Heart left ventricle (tissue), 16 donors: ENCODE measurements at regions not wholly inside any gene's neighbourhood (a gene's known extent, or its start where the extent isn't known, plus 50 kb on each side); places are given as distances from the start of the nearest gene placed in this dataset.
A peak's percentile ranks its signal among the peaks of the same experiment; 100 is the strongest.

Experiments
- ATAC-seq, 4 donors: fragments of 200-7000 bp; cut with Tn5 transposase; one replicate each; pipeline ENCODE4 v1.9.1; 2020 to 2022; ENCODE audit warnings: moderate library complexity in 4 of 4, mild to moderate bottlenecking in 3 of 4, moderate number of reproducible peaks in 1 of 4
- DNase-seq, 5 donors: peaks; one replicate each; pipeline ENCODE4 v3.0.0-alpha.2; 2020
- H3K27ac ChIP-seq, 12 donors: fragments of 200-600 bp; sonication (generic) in 4 of 12; one replicate each; pipeline versions ENCODE4 v1.5.0 to v1.8.0; 2016 to 2022; ENCODE audit warnings: mild to moderate bottlenecking in 2 of 12
- H3K27me3 ChIP-seq, 9 donors: fragments of 200-600 bp; sonication (generic) in 2 of 9; one replicate each; pipeline versions ENCODE4 v1.5.1 to v1.8.0; 2016 to 2022; ENCODE audit warnings: mild to moderate bottlenecking in 3 of 9
- H3K36me3 ChIP-seq, 9 donors: fragments of 200-600 bp; sonication (generic) in 2 of 9; one replicate each; pipeline versions ENCODE4 v1.5.0 to v1.8.0; 2018 to 2022; ENCODE audit warnings: mild to moderate bottlenecking in 2 of 9
- H3K4me1 ChIP-seq, 12 donors: fragments of 200-600 bp; sonication (generic) in 4 of 12; one replicate each; pipeline versions ENCODE4 v1.5.0 to v1.8.0; 2016 to 2022; ENCODE audit warnings: mild to moderate bottlenecking in 3 of 12
- H3K4me3 ChIP-seq, 12 donors: fragments of 200-600 bp; sonication (generic) in 4 of 12; one replicate each; pipeline versions ENCODE4 v1.5.0 to v1.8.0; 2017 to 2022; ENCODE audit warnings: mild to moderate bottlenecking in 9 of 12, moderate library complexity in 4 of 12
- H3K9me3 ChIP-seq, 12 donors: fragments of 200-600 bp; sonication (generic) in 4 of 12; one replicate each; pipeline versions ENCODE4 v1.5.0 to v1.8.0; 2016 to 2022; ENCODE audit warnings: mild to moderate bottlenecking in 1 of 12
- POLR2A ChIP-seq, 2 donors: fragments of 450-650 bp; IDR thresholded peaks; one replicate each; pipeline ENCODE4 v1.6.1; 2017; ENCODE audit warnings: antibody characterized with exemption in 2 of 2, mild to moderate bottlenecking in 2 of 2, moderate library complexity in 2 of 2
- WGBS, 4 donors: extraction: QIAGEN DNeasy Blood & Tissue Kit in 2 of 4; methylation state at CpG; one replicate each; pipeline versions ENCODE4 v1.1.5 to v1.1.7; 2013 to 2018; 5-methylcytosine and 5-hydroxymethylcytosine counted together
- intact Hi-C, 10 donors: fragments of 100-400 bp; cut with DNase I; formaldehyde crosslinking; loops; one replicate each; pipeline versions ENCODE4 v1.11.1 to v1.14.2; 2022
- TF ChIP-seq, protein P1 (sequence below), 12 donors: fragments of 200-600 bp; sonication (generic) in 4 of 12; IDR thresholded peaks; one replicate each; pipeline versions ENCODE4 v1.5.0 to v1.8.0; 2018 to 2022; ENCODE audit warnings: antibody characterized with exemption in 12 of 12, mild to moderate bottlenecking in 5 of 12
- donor health status: ischemic (EF 13 %, LVEDD 7.1; RV severe dilation, severe dysfunction).
- donor health status: healthy with polysubstance abuse.
- donor health status: DM: no; HTN: yes; CAD: no.
- donor health status: DM: no; HTN: no; CAD: no.
- donor health status: ischemic (EF 25% LVEDD 6.9; RV normal size, moderate dysfunction).
- donor health status: ischemic (EF 25% LVEDD 5.7; RV mildly dilated, moderate dysfunction).
- donor health status: healthy.
- donor health status: DM: yes; HTN: yes; CAD: no.
- donor health status: ischemic (EF 35%, LVEDD 5.7; RV mildly dilated, moderate dysfunction).
- donor health status: nonischemic (EF 11% LVEDD 7.7; RV severe dilation, severe dysfunction).
- donor health status: DM: yes; HTN: yes; CAD: no.
- donor health status: PGD.
- donor health status: ischemic (EF 29% LVEDD 5.4; RV normal size, mild dysfunction).
- donor health status: nonischemic (EF 23%, LVEDD 6.1; RV moderate dilation, normal function).

GRCh38 chr21:27703791-27704190 is 736.9 kb upstream of the ADAMTS5 start:
- ATAC-seq (no peak), DNase-seq (no peak)
- Histone ChIP-seq H3K36me3 (no peaks in the 10 kb centered on the region), H3K27me3 (no peaks in the 10 kb centered on the region), H3K4me3 (no peak overlapping the region), H3K4me1 (peaks cover 0 to 8% (median 0%) of the 10 kb centered on the region in 12 donors), H3K27ac (peak overlapping the region in 1 of 12 donors; percentile 53), H3K9me3 (peaks cover 0 to 16% (median 5%) of the 10 kb centered on the region in 12 donors)
- WGBS, 4 donors: 78 to 86% (median 83%) methylated on average over 4 of the region's 4 CpGs
- TF ChIP-seq POLR2A (IDR thresholded peaks at IDR 0.05): no peak
- TF ChIP-seq, protein P1, sequence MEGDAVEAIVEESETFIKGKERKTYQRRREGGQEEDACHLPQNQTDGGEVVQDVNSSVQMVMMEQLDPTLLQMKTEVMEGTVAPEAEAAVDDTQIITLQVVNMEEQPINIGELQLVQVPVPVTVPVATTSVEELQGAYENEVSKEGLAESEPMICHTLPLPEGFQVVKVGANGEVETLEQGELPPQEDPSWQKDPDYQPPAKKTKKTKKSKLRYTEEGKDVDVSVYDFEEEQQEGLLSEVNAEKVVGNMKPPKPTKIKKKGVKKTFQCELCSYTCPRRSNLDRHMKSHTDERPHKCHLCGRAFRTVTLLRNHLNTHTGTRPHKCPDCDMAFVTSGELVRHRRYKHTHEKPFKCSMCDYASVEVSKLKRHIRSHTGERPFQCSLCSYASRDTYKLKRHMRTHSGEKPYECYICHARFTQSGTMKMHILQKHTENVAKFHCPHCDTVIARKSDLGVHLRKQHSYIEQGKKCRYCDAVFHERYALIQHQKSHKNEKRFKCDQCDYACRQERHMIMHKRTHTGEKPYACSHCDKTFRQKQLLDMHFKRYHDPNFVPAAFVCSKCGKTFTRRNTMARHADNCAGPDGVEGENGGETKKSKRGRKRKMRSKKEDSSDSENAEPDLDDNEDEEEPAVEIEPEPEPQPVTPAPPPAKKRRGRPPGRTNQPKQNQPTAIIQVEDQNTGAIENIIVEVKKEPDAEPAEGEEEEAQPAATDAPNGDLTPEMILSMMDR (IDR thresholded peaks at IDR 0.05): no peak
- intact Hi-C loops: loop anchor here (5.0 to 10.0 kb wide), 17 partner anchors 94 to 1234 kb away; no protein-coding TSS in a partner anchor

GRCh38 chr21:27700974-27701614 is 734.2 kb upstream of the ADAMTS5 start:
- H3K36me3 ChIP-seq: no peaks in the 10 kb centered on the region
- intact Hi-C loops: loop anchor here (1.0 to 10.0 kb wide), 23 partner anchors 96 to 1236 kb away; no protein-coding TSS in a partner anchor
- DNase-seq (peak; percentile 82 to 88 (median 82)), ATAC-seq (peak; percentile 61 to 92 (median 88))
- no peak overlapping the region for H3K27ac ChIP-seq
- TF ChIP-seq, protein P1 (IDR thresholded peaks at IDR 0.05): peak; percentile 72 to 97 (median 92)
- TF ChIP-seq POLR2A (IDR thresholded peaks at IDR 0.05): no peak
- H3K4me3 ChIP-seq: no peak overlapping the region
- 7 to 8% (median 7%) methylated on average over 14 of the region's 14 CpGs for WGBS, 4 donors
- no peaks in the 10 kb centered on the region for H3K9me3 ChIP-seq
- no peaks in the 10 kb centered on the region for H3K27me3 ChIP-seq
- H3K4me1 ChIP-seq: peaks cover 0 to 8% (median 0%) of the 10 kb centered on the region in 12 donors

DNA sequence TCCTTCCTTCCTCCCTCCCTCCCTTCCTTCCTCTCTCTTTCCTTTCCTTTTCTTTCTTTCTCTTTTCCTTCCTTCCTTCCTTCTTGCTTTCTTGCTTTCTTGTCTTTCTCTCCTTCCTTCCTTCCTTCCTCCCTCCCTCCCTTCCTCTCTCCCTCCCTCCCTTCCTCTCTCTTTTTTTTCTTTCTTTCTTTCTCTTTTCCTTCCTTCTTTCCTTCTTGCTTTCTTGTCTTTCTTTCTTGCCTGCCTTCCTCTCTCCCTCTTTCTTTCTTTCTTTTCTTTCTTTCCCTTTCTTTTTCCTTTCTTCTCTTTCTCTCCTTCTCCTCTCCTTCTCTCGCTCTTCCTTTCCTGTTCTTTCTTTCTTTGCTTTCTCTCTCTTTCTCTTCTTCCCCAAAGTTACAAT is 728.4 kb upstream of the ADAMTS5 start:
- Histone ChIP-seq H3K4me3 (no peak overlapping the region), H3K27ac (no peak overlapping the region), H3K4me1 (peaks cover 0 to 3% (median 0%) of the 10 kb centered on the region in 12 donors), H3K9me3 (no peaks in the 10 kb centered on the region), H3K27me3 (no peaks in the 10 kb centered on the region), H3K36me3 (no peaks in the 10 kb centered on the region)
- ATAC-seq (no peak), DNase-seq (no peak)
- intact Hi-C loops: loop anchor here in 2 of 10 donors (10.0 kb wide), 2 partner anchors 920 to 930 kb away; no protein-coding TSS in a partner anchor
- 95 to 100% (median 98%) methylated on average over 1 of the region's 1 CpG for WGBS, 4 donors
- no peak for TF ChIP-seq POLR2A (IDR thresholded peaks at IDR 0.05)
- TF ChIP-seq, protein P1 (IDR thresholded peaks at IDR 0.05): no peak

GRCh38 chr21:27694667-27695066 is 727.8 kb upstream of the ADAMTS5 start:
- intact Hi-C loops: loop anchor here in 2 of 10 donors (10.0 kb wide), 2 partner anchors 920 to 930 kb away; no protein-coding TSS in a partner anchor
- 49 to 62% (median 56%) methylated on average over 4 of the region's 4 CpGs for WGBS, 4 donors

More at GRCh38 chr21:27694667-27695066, 727.8 kb upstream of the ADAMTS5 start:
- Histone ChIP-seq H3K27ac (no peak overlapping the region), H3K9me3 (peaks cover 0 to 5% (median 0%) of the 10 kb centered on the region in 12 donors), H3K4me3 (no peak overlapping the region), H3K36me3 (no peaks in the 10 kb centered on the region), H3K27me3 (no peaks in the 10 kb centered on the region), H3K4me1 (no peaks in the 10 kb centered on the region)
- no peak for ATAC-seq
- DNase-seq: no peak
- no peak for TF ChIP-seq POLR2A (IDR thresholded peaks at IDR 0.05)
- TF ChIP-seq, protein P1 (IDR thresholded peaks at IDR 0.05): no peak
